Breast epithelium (tissue), 3 donors: ENCODE measurements at regions not wholly inside any gene's neighbourhood (a gene's known extent, or its start where the extent isn't known, plus 50 kb on each side); places are given as distances from the start of the nearest gene placed in this dataset.

Experiments used
- CTCF ChIP-seq, 3 donors: fragments of 450-650 bp; IDR thresholded peaks; one replicate each; pipeline ENCODE4 v1.5.1; 2016 to 2017; ENCODE audit warnings: antibody characterized with exemption in 3 of 3, mild to moderate bottlenecking in 3 of 3, moderate library complexity in 3 of 3
- POLR2A ChIP-seq: fragments of 450-650 bp; IDR thresholded peaks from one replicate; pipeline ENCODE4 v1.6.1; 2016; ENCODE audit warnings: antibody characterized with exemption, mild to moderate bottlenecking, moderate library complexity

- TF ChIP-seq CTCF (IDR thresholded peaks at IDR 0.05) (no peak), POLR2A (no peak)
Measured at GRCh38 chr14:84129007-84129406, 1400.9 kb upstream of the FLRT2 start.
